ENCODE measurements at regions not wholly inside any gene's neighbourhood (a gene's known extent, or its start where the extent isn't known, plus 50 kb on each side); places are given as distances from the start of the nearest gene placed in this dataset.

DNA sequence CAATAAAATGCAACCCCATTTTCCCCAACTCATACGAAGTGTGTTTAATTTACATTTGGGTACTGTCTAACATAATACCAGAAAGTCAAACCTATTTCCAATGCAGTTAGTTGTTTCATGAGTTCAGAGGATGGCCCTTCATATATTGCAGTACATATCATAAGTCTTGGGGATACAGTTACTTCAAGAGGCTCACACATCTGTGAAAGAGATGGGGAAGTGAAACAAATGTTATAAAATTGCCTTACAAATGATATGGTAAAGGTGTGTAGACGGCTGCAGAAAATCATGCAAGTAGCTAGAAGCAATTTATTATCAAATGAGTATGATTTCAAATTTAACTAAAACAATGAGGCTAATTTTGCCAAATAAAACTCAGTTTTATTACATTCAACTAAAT is 219.0 kb upstream of the CDH12 start:
- no peak for DNase-seq (ENCODE audit: low spot score)

- no peak for DNase-seq (ENCODE audit: low spot score)
These were observed 218.5 kb upstream of the CDH12 start for GRCh38 chr5:23071682-23072081.

GRCh38 chr5:23064710-23065109 is 211.6 kb upstream of the CDH12 start:
- DNase-seq (ENCODE audit: low spot score) = no peak

DNA sequence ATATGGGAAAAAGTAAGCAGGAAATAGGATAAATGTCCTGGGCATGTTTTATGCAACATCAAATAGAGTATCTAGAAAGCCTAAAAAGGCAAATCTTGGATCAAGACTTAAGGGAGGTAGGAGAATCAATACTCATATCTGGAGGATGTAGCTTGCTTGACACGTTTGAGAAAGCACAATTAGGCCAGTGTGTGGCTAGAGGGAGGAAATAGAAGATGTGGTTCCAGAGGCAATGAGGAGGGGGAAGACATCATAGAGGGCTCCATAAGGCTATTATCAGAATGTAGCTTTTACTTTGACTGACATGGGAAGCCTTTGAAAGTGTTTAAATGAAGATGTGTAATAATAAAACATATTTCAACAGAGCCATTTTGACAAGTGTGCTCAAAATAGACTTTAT is 200.7 kb upstream of the CDH12 start:
- no peak for DNase-seq (ENCODE audit: low spot score)

DNA sequence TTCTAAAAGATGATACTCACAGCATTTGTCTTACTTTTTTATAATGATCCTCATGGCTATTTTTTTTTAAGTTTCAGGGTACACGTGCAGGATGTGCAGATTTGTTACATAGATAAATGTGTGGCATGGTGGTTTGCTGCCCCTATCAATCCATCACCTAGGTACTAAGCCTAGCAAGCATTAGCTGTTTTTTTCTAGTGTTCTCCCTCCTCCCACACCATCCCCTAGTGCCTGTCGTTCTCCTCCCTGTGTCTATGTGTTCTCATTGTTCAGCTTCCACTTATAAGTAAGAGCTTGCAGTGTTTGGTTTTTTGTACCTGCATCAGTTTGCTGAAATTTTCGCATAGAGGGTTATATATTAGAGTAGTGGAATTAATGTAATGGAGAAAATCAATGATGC is 189.1 kb upstream of the CDH12 start:
- DNase-seq (ENCODE audit: low spot score) = no peak

GRCh38 chr5:23035555-23036090 is 182.5 kb upstream of the CDH12 start:
- DNase-seq (ENCODE audit: low spot score) = no peak

GRCh38 chr5:23033864-23034263 is 180.7 kb upstream of the CDH12 start:
- no peak for DNase-seq (ENCODE audit: low spot score)

- DNase-seq (ENCODE audit: low spot score) = no peak
These were observed 176.1 kb upstream of the CDH12 start for GRCh38 chr5:23029290-23029689.

DNA sequence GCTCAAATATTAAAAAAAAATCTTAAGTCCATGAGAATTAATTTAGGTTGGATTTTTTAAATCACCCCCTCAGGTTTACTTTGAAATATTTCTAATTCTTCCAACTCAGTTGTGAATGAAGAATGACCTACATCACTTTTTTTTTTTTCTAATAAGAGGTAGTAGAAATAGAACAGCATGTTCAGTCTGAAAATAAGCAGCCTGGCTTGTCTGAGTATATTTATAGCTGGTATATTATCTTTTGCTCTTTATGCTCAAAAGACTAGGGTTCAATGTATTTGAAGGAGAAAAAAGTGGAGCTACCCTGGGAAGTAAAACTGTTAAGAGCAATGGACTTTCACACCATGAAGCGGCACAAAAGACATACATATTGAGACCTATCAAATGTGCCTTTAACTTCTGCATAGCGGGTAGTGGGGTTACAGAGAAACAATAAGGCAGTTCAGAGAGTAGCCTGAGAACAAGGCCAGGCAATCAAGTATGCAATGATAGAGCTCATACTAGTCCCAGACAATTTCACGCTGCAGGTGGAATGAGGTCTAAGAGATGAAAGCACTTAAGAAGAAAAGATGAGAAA is 175.4 kb upstream of the CDH12 start:
- no peak for DNase-seq (ENCODE audit: low spot score)

GRCh38 chr5:23027830-23028229 is 174.7 kb upstream of the CDH12 start:
- DNase-seq (ENCODE audit: low spot score) = no peak

GRCh38 chr5:23027331-23027730 is 174.2 kb upstream of the CDH12 start:
- no peak for DNase-seq (ENCODE audit: low spot score)

DNA sequence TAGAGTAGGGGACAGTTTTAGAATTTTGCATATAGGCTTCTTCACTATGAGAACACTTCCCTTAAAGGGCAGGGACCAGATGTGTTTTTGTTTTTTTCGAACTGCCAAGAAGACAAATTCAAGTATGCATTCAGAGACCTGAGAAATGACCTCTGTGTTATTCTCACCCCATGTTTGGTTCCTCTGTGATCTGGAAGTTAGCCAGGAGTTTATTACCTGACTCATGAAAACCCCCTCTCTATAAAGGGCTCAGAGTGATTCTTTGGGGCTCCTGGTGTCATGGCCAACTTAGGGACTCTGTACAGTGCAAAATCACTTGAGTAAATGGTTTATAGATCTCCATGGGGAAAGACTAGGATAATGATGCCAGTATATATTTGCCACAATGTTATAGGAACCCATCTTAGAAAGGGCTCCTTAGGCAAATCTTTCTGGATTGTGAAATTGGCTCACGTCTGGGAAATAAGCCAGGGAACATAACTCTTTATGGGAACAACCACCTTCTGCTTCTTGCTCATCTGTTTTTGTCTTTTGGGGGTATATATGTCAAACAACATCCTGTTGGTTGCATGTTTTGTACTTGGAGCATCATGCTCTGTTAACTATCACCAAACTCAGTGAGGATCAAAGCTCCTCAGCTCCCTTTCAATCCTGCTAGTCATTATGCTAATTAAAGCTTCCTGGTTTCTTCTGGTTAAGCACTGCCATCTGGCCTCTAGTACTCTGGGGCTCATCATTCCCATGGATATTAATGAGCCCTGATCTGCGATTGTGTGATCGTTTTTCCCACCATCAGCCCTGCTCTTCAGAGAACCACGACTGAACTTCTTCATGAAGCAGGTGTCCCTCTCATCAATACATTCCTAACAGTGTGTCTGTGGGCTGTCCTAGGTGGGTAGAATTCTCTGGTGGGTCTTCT is 173.4 kb upstream of the CDH12 start:
- DNase-seq (ENCODE audit: low spot score) = no peak

DNA sequence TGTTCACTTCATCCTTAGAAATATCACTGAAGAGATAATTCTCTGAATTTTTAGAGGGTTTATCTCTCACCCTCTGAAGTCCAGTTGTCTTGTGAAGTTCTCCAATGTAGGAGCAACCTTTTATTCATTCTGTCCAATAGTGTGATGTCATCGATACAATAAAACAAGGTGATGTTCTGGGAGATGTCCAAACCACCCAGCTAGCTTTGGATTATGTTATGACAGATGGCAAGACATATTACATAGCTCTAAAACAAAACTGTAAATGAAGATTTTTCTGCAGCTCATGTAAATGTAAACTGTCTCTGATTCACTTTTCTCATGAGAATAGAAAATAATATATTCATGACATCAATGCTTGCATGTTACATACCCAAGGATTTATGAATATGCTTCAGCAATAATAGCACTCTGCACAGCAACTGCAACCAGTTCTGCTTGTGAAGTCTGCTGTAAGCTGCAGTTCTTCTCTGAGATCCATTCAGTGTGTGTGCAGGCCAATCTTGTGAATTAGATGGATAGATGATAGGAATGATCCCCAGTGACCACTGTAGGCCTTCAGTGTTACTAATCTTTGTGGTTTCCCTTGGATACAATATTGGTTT is 172.6 kb upstream of the CDH12 start:
- no peak for DNase-seq (ENCODE audit: low spot score)

- no peak for DNase-seq (ENCODE audit: low spot score)
These were observed 171.3 kb upstream of the CDH12 start for GRCh38 chr5:23024470-23024869.

DNA sequence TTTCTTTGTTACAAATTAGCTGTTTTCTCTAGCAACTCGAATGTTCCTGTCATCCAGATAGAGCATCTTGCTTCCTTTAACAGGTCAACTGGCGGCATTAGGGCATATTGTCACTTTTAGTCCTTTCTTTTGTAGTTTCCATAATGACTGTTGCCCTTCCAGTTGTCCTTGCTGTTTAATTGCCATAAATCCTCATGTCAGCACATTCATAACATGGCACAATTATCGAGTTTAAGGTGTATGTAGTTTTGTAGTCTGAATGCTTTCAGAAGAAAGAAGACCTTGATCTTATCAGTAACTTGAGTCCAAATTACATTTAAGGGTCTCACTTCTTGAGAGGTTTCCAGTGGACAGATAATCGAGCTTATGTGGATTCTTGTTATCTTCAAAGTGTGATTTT is 161.7 kb upstream of the CDH12 start:
- DNase-seq (ENCODE audit: low spot score) = no peak

GRCh38 chr5:23014266-23014665 is 161.1 kb upstream of the CDH12 start:
- DNase-seq (ENCODE audit: low spot score) = no peak

GRCh38 chr5:23013395-23013998 is 160.4 kb upstream of the CDH12 start:
- DNase-seq (ENCODE audit: low spot score) = no peak

DNA sequence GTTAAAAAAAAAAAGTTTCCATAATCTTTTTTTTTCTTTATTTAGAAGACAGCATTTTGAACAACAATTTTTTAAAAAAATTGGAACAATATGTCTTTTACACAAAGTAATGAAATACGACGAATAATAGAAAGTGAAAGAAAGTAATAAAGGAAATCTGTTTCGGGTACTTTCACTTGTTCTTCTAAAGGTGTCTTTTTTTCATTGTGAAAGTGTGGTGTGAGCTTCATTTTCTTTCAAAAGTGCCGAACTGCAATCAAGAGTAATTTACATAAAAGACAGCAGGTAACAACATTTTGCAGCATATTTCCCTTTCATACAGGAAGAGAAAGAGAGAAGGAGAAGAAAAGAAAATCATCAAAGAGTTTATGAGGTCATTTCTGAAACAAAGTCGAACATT is 159.7 kb upstream of the CDH12 start:
- no peak for DNase-seq (ENCODE audit: low spot score)

DNA sequence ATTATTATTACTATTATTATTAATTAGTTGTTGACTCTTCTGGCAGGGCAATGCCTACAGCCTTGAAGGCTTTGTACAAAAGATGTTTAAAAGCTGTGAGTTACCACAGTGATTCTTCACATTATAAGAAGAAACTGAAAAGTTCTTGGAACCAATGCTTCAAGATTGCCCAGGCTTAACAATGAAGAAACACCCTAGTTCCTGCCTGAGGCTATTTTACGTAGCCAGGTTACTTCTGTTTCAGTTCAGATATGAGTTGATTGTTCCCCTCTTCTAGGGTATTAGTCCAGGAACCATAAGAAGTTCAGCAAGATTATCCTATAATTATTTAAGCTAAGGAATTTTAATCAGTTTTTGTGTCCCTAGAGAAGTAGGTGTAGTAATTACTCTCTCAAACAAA is 154.6 kb upstream of the CDH12 start:
- no peak for DNase-seq (ENCODE audit: low spot score)

DNA sequence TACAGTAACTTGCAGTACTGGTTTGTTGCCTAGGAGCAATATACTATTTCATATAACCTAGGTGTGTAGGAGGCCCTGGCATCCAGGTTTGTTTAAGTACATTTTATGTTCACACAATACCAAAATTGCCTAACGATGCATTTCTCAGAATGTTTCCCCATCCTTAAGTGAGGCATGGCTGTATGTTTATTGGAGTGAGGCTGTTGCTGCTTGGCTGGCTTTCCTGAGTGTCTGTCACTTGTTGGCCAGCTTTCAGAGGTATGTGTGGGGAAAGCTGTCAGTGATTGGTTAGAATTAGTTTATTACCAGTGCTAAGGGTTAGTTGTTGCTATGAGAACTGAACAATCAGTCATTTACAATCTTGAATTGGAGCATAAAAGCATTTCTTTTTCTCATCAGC is 154.1 kb upstream of the CDH12 start:
- no peak for DNase-seq (ENCODE audit: low spot score)

DNA sequence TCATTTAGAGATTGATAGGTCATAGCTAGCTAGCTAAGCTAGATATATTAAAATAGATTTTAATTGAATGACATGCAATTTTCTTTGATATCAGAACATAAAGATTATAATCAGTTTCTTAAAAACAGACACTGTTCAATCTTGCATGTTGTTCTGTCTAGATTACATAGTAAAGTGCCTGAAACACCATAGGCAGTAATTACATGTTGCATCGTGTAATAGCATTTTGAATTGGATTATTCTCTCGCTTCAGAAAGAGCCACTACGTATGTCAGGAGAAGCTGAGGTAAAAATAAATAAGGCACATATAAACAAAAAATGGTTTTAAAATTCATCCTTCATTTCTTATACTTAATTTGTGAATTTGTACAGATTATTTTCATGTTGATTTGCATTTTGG is 148.0 kb upstream of the CDH12 start:
- no peak for DNase-seq (ENCODE audit: low spot score)

DNA sequence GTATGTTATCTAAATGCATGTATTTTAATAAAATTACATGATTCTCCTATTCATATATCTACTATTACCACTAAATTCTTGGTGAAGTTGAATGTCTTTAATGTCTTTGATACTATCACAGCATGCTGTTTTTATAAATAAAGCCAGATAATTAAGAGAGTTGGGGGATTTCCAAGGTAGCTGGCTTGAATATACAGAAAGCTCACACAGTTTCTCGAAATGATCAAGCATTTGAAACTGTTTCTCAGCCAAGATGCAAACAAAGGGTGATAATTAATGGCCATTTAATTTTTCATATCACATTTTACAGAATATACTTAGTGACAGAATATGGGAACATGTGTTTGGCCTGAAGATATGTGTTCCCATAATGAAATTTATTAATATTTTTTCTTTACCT is 145.6 kb upstream of the CDH12 start:
- DNase-seq (ENCODE audit: low spot score) = no peak

DNA sequence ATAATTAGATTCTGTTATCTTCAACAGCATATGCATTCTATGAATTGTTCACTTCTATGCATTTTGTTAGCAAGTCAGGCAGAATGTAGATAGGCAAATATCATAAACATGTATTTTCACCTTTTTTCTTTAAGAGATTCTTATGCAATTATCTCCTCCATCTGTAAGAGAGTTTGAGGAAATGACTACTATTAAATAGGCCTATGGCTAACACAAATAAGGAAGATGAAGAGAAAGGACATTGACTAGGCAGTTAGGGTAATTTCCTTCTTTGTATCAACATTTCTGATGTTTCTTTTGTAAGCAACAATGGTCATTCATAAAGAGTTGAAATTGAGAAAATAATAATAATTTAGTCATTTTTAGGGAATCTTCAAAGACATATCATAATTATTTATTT is 145.2 kb upstream of the CDH12 start:
- DNase-seq (ENCODE audit: low spot score) = no peak
